MM.1S (cell line): ENCODE measurements at regions not wholly inside any gene's neighbourhood (a gene's known extent, or its start where the extent isn't known, plus 50 kb on each side); places are given as distances from the start of the nearest gene placed in this dataset.

Experiments used
- DNase-seq: peaks from one replicate; pipeline ENCODE4 v3.0.0-alpha.2; 2015
- H2AFZ ChIP-seq: fragments of 300-600 bp; sonication (generic); 2 replicates; pipeline ENCODE4 v1.6.0; 2016; ENCODE audit warnings: antibody characterized with exemption, low read length
- H3F3A ChIP-seq: fragments of 300-600 bp; sonication (generic); 2 replicates; pipeline ENCODE4 v1.6.1; 2016; ENCODE audit warnings: mild to moderate bottlenecking, antibody characterized with exemption, low read length, moderate library complexity, mixed read lengths; ENCODE audit not compliant: insufficient read depth
- H3K27ac ChIP-seq: fragments of 300-600 bp; sonication (generic); 2 replicates; pipeline ENCODE4 v1.5.1; 2016; ENCODE audit warnings: mild to moderate bottlenecking, low read length
- H3K27me3 ChIP-seq: fragments of 300-600 bp; sonication (generic); replicated peaks from 2 replicates; pipeline ENCODE4 v1.6.0; 2016; ENCODE audit warnings: low read length; ENCODE audit not compliant: insufficient read depth
- H3K36me3 ChIP-seq: fragments of 300-600 bp; sonication (generic); replicated peaks from 2 replicates; pipeline ENCODE4 v1.6.1; 2016; ENCODE audit warnings: mild to moderate bottlenecking, low read length, mixed read lengths; ENCODE audit not compliant: insufficient read depth
- H3K4me1 ChIP-seq: fragments of 300-600 bp; sonication (generic); 2 replicates; pipeline ENCODE4 v1.6.1; 2016; ENCODE audit warnings: low read length, mixed read lengths
- H3K4me2 ChIP-seq: fragments of 300-600 bp; sonication (generic); 2 replicates; pipeline ENCODE4 v1.6.0; 2016; ENCODE audit warnings: low read depth, low read length
- H3K4me3 ChIP-seq: fragments of 300-600 bp; sonication (generic); 2 replicates; pipeline ENCODE4 v1.5.1; 2016; ENCODE audit warnings: low read length, mixed read lengths
- H3K79me2 ChIP-seq: fragments of 300-600 bp; sonication (generic); 2 replicates; pipeline ENCODE4 v1.6.1; 2016; ENCODE audit warnings: mixed run types, low read length, mixed read lengths
- H3K9ac ChIP-seq: fragments of 300-600 bp; sonication (generic); 2 replicates; pipeline ENCODE4 v1.6.1; 2016; ENCODE audit warnings: low read length, mixed read lengths
- H3K9me2 ChIP-seq: fragments of 300-600 bp; sonication (generic); replicated peaks from 2 replicates; pipeline ENCODE4 v1.6.1; 2016; ENCODE audit warnings: mild to moderate bottlenecking, low read length, mixed read lengths; ENCODE audit not compliant: insufficient read depth
- H3K9me3 ChIP-seq: fragments of 300-600 bp; sonication (generic); replicated peaks from 2 replicates; pipeline ENCODE4 v1.6.1; 2016; ENCODE audit warnings: mild to moderate bottlenecking, low read length, mixed read lengths; ENCODE audit not compliant: insufficient read depth
- H4K20me1 ChIP-seq: fragments of 300-600 bp; sonication (generic); 2 replicates; pipeline ENCODE4 v1.6.1; 2016; ENCODE audit warnings: mild to moderate bottlenecking, low read length, moderate library complexity, mixed read lengths; ENCODE audit not compliant: insufficient read depth
- EZH2 ChIP-seq: fragments of 300-600 bp; sonication (generic); optimal IDR thresholded peaks from 2 replicates; pipeline ENCODE3; 2017; ENCODE audit warnings: low read depth, mild to moderate bottlenecking, antibody characterized with exemption, low read length, mixed read lengths
- EZH2phosphoT487 ChIP-seq: fragments of 300-600 bp; sonication (generic); IDR thresholded peaks from 2 replicates; pipeline ENCODE4 v1.6.1; 2018; ENCODE audit warnings: antibody characterized with exemption, low read length
- TF ChIP-seq, protein P1 (sequence below): fragments of 300-600 bp; sonication (generic); IDR thresholded peaks from 2 replicates; pipeline ENCODE4 v1.5.1; 2016; ENCODE audit warnings: antibody characterized with exemption, low read length, mixed read lengths

GRCh38 chr4:30968926-30969325 lies 248.8 kb downstream of the PCDH7 start:
- Histone ChIP-seq H3K79me2 (no peaks in the 10 kb centered on the region), H3K9me2 (no peaks in the 10 kb centered on the region), H3K4me3 (no peak overlapping the region), H3F3A (no peaks in the 10 kb centered on the region), H3K36me3 (no peaks in the 10 kb centered on the region), H3K27ac (no peak overlapping the region), H3K9me3 (no peaks in the 10 kb centered on the region), H3K27me3 (no peaks in the 10 kb centered on the region), H2AFZ (no peak overlapping the region), H4K20me1 (no peaks in the 10 kb centered on the region), H3K4me2 (no peak overlapping the region), H3K9ac (no peak overlapping the region), H3K4me1 (no peaks in the 10 kb centered on the region)
- no peak for DNase-seq
- no peak for TF ChIP-seq EZH2phosphoT487

GRCh38 chr4:30972542-30972941 lies 252.4 kb downstream of the PCDH7 start:
- Histone ChIP-seq H3K4me1 (no peaks in the 10 kb centered on the region), H3F3A (no peaks in the 10 kb centered on the region), H3K79me2 (no peaks in the 10 kb centered on the region), H3K36me3 (no peaks in the 10 kb centered on the region), H3K27ac (no peak overlapping the region), H3K9ac (no peak overlapping the region), H2AFZ (no peak overlapping the region), H3K27me3 (no peaks in the 10 kb centered on the region), H3K9me3 (no peaks in the 10 kb centered on the region), H3K4me3 (no peak overlapping the region), H3K4me2 (no peak overlapping the region), H3K9me2 (no peaks in the 10 kb centered on the region), H4K20me1 (no peaks in the 10 kb centered on the region)
- no peak for TF ChIP-seq EZH2phosphoT487
- no peak for TF ChIP-seq EZH2
- TF ChIP-seq, protein P1, sequence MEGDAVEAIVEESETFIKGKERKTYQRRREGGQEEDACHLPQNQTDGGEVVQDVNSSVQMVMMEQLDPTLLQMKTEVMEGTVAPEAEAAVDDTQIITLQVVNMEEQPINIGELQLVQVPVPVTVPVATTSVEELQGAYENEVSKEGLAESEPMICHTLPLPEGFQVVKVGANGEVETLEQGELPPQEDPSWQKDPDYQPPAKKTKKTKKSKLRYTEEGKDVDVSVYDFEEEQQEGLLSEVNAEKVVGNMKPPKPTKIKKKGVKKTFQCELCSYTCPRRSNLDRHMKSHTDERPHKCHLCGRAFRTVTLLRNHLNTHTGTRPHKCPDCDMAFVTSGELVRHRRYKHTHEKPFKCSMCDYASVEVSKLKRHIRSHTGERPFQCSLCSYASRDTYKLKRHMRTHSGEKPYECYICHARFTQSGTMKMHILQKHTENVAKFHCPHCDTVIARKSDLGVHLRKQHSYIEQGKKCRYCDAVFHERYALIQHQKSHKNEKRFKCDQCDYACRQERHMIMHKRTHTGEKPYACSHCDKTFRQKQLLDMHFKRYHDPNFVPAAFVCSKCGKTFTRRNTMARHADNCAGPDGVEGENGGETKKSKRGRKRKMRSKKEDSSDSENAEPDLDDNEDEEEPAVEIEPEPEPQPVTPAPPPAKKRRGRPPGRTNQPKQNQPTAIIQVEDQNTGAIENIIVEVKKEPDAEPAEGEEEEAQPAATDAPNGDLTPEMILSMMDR: no peak
- DNase-seq: no peak

DNA sequence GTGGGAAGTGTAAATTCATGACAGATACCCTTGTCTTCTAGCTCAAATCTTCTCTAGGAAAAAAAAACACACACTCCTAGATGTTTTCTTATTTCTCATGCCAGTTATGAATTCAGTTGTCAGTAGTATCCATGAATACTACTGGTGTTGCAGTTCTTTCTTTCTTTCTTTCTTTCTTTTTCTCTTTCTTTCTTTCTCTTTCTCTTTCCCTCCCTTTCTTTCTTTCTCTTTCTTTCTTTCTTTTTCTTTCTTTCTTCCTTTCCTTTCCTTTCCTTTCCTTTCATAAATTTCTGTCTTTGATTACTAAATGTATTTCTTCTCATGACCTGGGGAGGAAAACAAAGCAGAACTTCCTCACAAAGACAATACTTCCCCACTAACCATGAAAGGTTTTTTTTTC lies 253.8 kb downstream of the PCDH7 start:
- DNase-seq: no peak
- Histone ChIP-seq H3K4me2 (no peak overlapping the region), H2AFZ (no peak overlapping the region), H3K4me1 (no peaks in the 10 kb centered on the region), H3K36me3 (no peaks in the 10 kb centered on the region), H3K9me2 (no peaks in the 10 kb centered on the region), H3K9ac (no peak overlapping the region), H3K79me2 (no peaks in the 10 kb centered on the region), H3K27ac (no peak overlapping the region), H3K27me3 (no peaks in the 10 kb centered on the region), H3F3A (no peaks in the 10 kb centered on the region), H3K4me3 (no peak overlapping the region), H3K9me3 (no peaks in the 10 kb centered on the region), H4K20me1 (no peaks in the 10 kb centered on the region)
- no peak for TF ChIP-seq EZH2
- TF ChIP-seq, protein P1: no peak
- TF ChIP-seq EZH2phosphoT487: no peak

GRCh38 chr4:30979402-30979801 lies 259.2 kb downstream of the PCDH7 start:
- H4K20me1 ChIP-seq: no peaks in the 10 kb centered on the region
- H3K9ac ChIP-seq: no peak overlapping the region
- H3F3A ChIP-seq: no peaks in the 10 kb centered on the region
- no peaks in the 10 kb centered on the region for H3K9me2 ChIP-seq
- no peak overlapping the region for H3K4me3 ChIP-seq
- no peak for DNase-seq
- H3K79me2 ChIP-seq: no peaks in the 10 kb centered on the region
- H3K27me3 ChIP-seq: no peaks in the 10 kb centered on the region
- no peak overlapping the region for H2AFZ ChIP-seq
- H3K9me3 ChIP-seq: no peaks in the 10 kb centered on the region
- no peak overlapping the region for H3K4me2 ChIP-seq
- TF ChIP-seq EZH2: no peak
- no peaks in the 10 kb centered on the region for H3K4me1 ChIP-seq
- no peak overlapping the region for H3K27ac ChIP-seq
- no peaks in the 10 kb centered on the region for H3K36me3 ChIP-seq
